PFSK-1 (cell line): ENCODE measurements at regions not wholly inside any gene's neighbourhood (a gene's known extent, or its start where the extent isn't known, plus 50 kb on each side); places are given as distances from the start of the nearest gene placed in this dataset.

ENCODE experiments used
- FOXP2 ChIP-seq: optimal IDR thresholded peaks from 2 replicates; pipeline ENCODE3; 2011; ENCODE audit warnings: borderline replicate concordance, control low read depth, inconsistent platforms; ENCODE audit not compliant: insufficient read depth; ENCODE audit errors: extremely low read length, extremely low read depth
- POLR2AphosphoS5 ChIP-seq: IDR thresholded peaks from 2 replicates; pipeline ENCODE4 v1.6.1; 2012; ENCODE audit warnings: low read depth, mild to moderate bottlenecking, control low read depth, low read length, moderate library complexity
- SIN3A ChIP-seq: IDR thresholded peaks from 2 replicates; pipeline ENCODE4 v1.6.1; 2012; ENCODE audit warnings: mild to moderate bottlenecking, low read length, moderate library complexity, borderline replicate concordance; ENCODE audit not compliant: insufficient read depth
- TAF1 ChIP-seq: IDR thresholded peaks from 2 replicates; pipeline ENCODE4 v1.6.1; 2012; ENCODE audit warnings: low read length, control low read depth, borderline replicate concordance; ENCODE audit not compliant: insufficient read depth
- TF ChIP-seq, protein P1 (sequence below), 2 experiments: IDR thresholded peaks; 2 replicates each; pipeline versions ENCODE4 v1.6.1 to v1.8.0; 2011 to 2012; ENCODE audit warnings: low read depth in 2 of 2, low read length in 2 of 2, control low read depth in 1 of 2, inconsistent platforms in 1 of 2, mild to moderate bottlenecking in 1 of 2, moderate library complexity in 1 of 2; ENCODE audit not compliant: insufficient read depth in 1 of 2

DNA sequence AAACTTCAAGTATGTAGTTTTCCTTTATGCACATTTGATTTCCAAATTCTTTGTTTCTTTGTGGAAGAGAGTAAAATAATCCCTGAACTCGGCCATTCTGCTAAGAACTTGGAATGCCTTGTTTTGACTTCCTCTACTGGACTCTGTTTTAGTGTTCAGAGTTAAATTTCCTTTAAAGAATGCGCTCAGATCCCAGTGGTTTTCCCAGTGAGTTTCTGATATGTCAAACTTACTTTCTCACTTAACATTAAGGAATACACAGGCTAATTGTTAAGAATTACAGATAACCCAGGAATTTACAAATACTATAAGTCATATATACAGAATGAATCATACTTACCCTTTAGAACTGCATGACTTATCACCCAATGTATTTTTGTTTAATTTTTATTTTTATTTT lies 1067.6 kb upstream of the CELF2 start:
- TF ChIP-seq POLR2AphosphoS5, result no peak
- no peak for TF ChIP-seq TAF1
- no peak for TF ChIP-seq SIN3A
- TF ChIP-seq, protein P1, sequence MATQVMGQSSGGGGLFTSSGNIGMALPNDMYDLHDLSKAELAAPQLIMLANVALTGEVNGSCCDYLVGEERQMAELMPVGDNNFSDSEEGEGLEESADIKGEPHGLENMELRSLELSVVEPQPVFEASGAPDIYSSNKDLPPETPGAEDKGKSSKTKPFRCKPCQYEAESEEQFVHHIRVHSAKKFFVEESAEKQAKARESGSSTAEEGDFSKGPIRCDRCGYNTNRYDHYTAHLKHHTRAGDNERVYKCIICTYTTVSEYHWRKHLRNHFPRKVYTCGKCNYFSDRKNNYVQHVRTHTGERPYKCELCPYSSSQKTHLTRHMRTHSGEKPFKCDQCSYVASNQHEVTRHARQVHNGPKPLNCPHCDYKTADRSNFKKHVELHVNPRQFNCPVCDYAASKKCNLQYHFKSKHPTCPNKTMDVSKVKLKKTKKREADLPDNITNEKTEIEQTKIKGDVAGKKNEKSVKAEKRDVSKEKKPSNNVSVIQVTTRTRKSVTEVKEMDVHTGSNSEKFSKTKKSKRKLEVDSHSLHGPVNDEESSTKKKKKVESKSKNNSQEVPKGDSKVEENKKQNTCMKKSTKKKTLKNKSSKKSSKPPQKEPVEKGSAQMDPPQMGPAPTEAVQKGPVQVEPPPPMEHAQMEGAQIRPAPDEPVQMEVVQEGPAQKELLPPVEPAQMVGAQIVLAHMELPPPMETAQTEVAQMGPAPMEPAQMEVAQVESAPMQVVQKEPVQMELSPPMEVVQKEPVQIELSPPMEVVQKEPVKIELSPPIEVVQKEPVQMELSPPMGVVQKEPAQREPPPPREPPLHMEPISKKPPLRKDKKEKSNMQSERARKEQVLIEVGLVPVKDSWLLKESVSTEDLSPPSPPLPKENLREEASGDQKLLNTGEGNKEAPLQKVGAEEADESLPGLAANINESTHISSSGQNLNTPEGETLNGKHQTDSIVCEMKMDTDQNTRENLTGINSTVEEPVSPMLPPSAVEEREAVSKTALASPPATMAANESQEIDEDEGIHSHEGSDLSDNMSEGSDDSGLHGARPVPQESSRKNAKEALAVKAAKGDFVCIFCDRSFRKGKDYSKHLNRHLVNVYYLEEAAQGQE (IDR thresholded peaks at IDR 0.05; ENCODE audit: insufficient read depth in 1 of 2, low read depth in 2 of 2, low read length in 2 of 2), result no peak
- TF ChIP-seq FOXP2, result no peak
